Hematopoietic multipotent progenitor cell treated with erythropoietin and hydrocortisone succinate and interleukin-3 and kit ligand, for 4 days (in vitro differentiated cells): ENCODE measurements at regions not wholly inside any gene's neighbourhood (a gene's known extent, or its start where the extent isn't known, plus 50 kb on each side); places are given as distances from the start of the nearest gene placed in this dataset.

Source experiments
- DNase-seq: peaks from one replicate; pipeline ENCODE4 v3.0.0-alpha.2; 2015

GRCh38 chr6:131510591-131510990 lies 62.4 kb upstream of the ARG1 start:
- DNase-seq, result no peak

- DNase-seq, result peak; percentile 79
Measured at GRCh38 chr6:131519670-131520436, 53.2 kb upstream of the ARG1 start.
